ENCODE measurements at regions not wholly inside any gene's neighbourhood (a gene's known extent, or its start where the extent isn't known, plus 50 kb on each side); places are given as distances from the start of the nearest gene placed in this dataset.

- no peaks in the 10 kb centered on the region for H3K36me3 ChIP-seq (ENCODE audit: control insufficient read depth in 2 of 3, insufficient read depth in 3 of 3, low read length in 3 of 3)
- ChIA-PET CTCF (no interaction called here), POLR2A (no interaction called here)
- no peak for DNase-seq
- H3K27me3 ChIP-seq (ENCODE audit: control insufficient read depth in 2 of 2, insufficient read depth in 2 of 2, low read length in 2 of 2): no peaks in the 10 kb centered on the region
- H3K4me1 ChIP-seq (ENCODE audit: control insufficient read depth in 2 of 2, insufficient read depth in 2 of 2, low read length in 2 of 2): no peaks in the 10 kb centered on the region
- peaks cover 0 to 1% (median 0%) of the 10 kb centered on the region in 11 donors for H3K9me3 Mint-ChIP-seq
- no peak overlapping the region for H3K27ac Mint-ChIP-seq
- peaks cover 0 to 17% (median 11%) of the 10 kb centered on the region in 5 donors for H3K27me3 Mint-ChIP-seq
- H3K27ac ChIP-seq (ENCODE audit: low read depth, low read length): no peak overlapping the region
- no peak overlapping the region for H3K4me3 ChIP-seq (ENCODE audit: low read length)
- H3K4me3 Mint-ChIP-seq: no peak overlapping the region
- peak; percentile 18 for ATAC-seq
- H3K9me3 ChIP-seq (ENCODE audit: control insufficient read depth in 2 of 3, low read length in 3 of 3): no peaks in the 10 kb centered on the region
- H3K4me1 Mint-ChIP-seq: peaks cover 0 to 6% (median 0%) of the 10 kb centered on the region in 7 donors
- intact Hi-C loops (cut with micrococcal nuclease): no loop called here
- H3K36me3 Mint-ChIP-seq: no peaks in the 10 kb centered on the region
Measured at GRCh38 chr16:66169817-66170216, 196.7 kb upstream of the CDH5 start.

- ChIA-PET POLR2A (no interaction called here), CTCF (no interaction called here)
- Histone ChIP-seq H3K4me1 (ENCODE audit: control insufficient read depth in 2 of 2, insufficient read depth in 2 of 2, low read length in 2 of 2) (no peaks in the 10 kb centered on the region), H3K36me3 (ENCODE audit: control insufficient read depth in 2 of 3, insufficient read depth in 3 of 3, low read length in 3 of 3) (no peaks in the 10 kb centered on the region), H3K9me3 (ENCODE audit: control insufficient read depth in 2 of 3, low read length in 3 of 3) (no peaks in the 10 kb centered on the region), H3K27me3 (ENCODE audit: control insufficient read depth in 2 of 2, insufficient read depth in 2 of 2, low read length in 2 of 2) (no peaks in the 10 kb centered on the region), H3K27ac (ENCODE audit: low read depth, low read length) (no peak overlapping the region), H3K4me3 (ENCODE audit: low read length) (no peak overlapping the region)
- H3K4me3 Mint-ChIP-seq: no peak overlapping the region
- H3K9me3 Mint-ChIP-seq: peaks cover 0 to 1% (median 0%) of the 10 kb centered on the region in 11 donors
- peaks cover 0 to 6% (median 0%) of the 10 kb centered on the region in 7 donors for H3K4me1 Mint-ChIP-seq
- no peak overlapping the region for H3K27ac Mint-ChIP-seq
- intact Hi-C loops (cut with micrococcal nuclease): no loop called here
- ATAC-seq (no peak), DNase-seq (no peak)
- H3K36me3 Mint-ChIP-seq: no peaks in the 10 kb centered on the region
- H3K27me3 Mint-ChIP-seq: peaks cover 0 to 14% (median 7%) of the 10 kb centered on the region in 5 donors
Measured at GRCh38 chr16:66168777-66169176, 197.7 kb upstream of the CDH5 start.

GRCh38 chr16:66167564-66168291 is 198.8 kb upstream of the CDH5 start:
- H3K27me3 ChIP-seq (ENCODE audit: control insufficient read depth in 2 of 2, insufficient read depth in 2 of 2, low read length in 2 of 2): no peaks in the 10 kb centered on the region
- H3K27me3 Mint-ChIP-seq: peaks cover 0 to 12% (median 11%) of the 10 kb centered on the region in 5 donors
- H3K36me3 Mint-ChIP-seq: no peaks in the 10 kb centered on the region
- peaks cover 0 to 6% (median 0%) of the 10 kb centered on the region in 7 donors for H3K4me1 Mint-ChIP-seq
- no peak for ATAC-seq
- no peak for DNase-seq
- peak overlapping the region in 1 of 9 donors; percentile 12 for H3K27ac Mint-ChIP-seq
- H3K4me3 ChIP-seq (ENCODE audit: low read length): no peak overlapping the region
- no peaks in the 10 kb centered on the region for H3K9me3 ChIP-seq (ENCODE audit: control insufficient read depth in 2 of 3, low read length in 3 of 3)
- no peaks in the 10 kb centered on the region for H3K36me3 ChIP-seq (ENCODE audit: control insufficient read depth in 2 of 3, insufficient read depth in 3 of 3, low read length in 3 of 3)
- H3K9me3 Mint-ChIP-seq: peaks cover 0 to 1% (median 0%) of the 10 kb centered on the region in 11 donors
- intact Hi-C loops (cut with micrococcal nuclease): no loop called here
- no peak overlapping the region for H3K27ac ChIP-seq (ENCODE audit: low read depth, low read length)
- ChIA-PET POLR2A (no interaction called here), CTCF (no interaction called here)
- H3K4me3 Mint-ChIP-seq: no peak overlapping the region
- no peaks in the 10 kb centered on the region for H3K4me1 ChIP-seq (ENCODE audit: control insufficient read depth in 2 of 2, insufficient read depth in 2 of 2, low read length in 2 of 2)

GRCh38 chr16:66166490-66166889 is 200.0 kb upstream of the CDH5 start:
- Mint-ChIP-seq H3K9me3 (peaks cover 0 to 1% (median 0%) of the 10 kb centered on the region in 11 donors), H3K4me1 (peaks cover 0 to 6% (median 0%) of the 10 kb centered on the region in 7 donors), H3K36me3 (no peaks in the 10 kb centered on the region), H3K27ac (no peak overlapping the region), H3K27me3 (peaks cover 0 to 11% (median 9%) of the 10 kb centered on the region in 5 donors), H3K4me3 (no peak overlapping the region)
- DNase-seq (no peak), ATAC-seq (no peak)
- H3K27ac ChIP-seq (ENCODE audit: low read depth, low read length): no peak overlapping the region
- no peaks in the 10 kb centered on the region for H3K27me3 ChIP-seq (ENCODE audit: control insufficient read depth in 2 of 2, insufficient read depth in 2 of 2, low read length in 2 of 2)
- no peaks in the 10 kb centered on the region for H3K4me1 ChIP-seq (ENCODE audit: control insufficient read depth in 2 of 2, insufficient read depth in 2 of 2, low read length in 2 of 2)
- CTCF ChIA-PET: no interaction called here
- H3K36me3 ChIP-seq (ENCODE audit: control insufficient read depth in 2 of 3, insufficient read depth in 3 of 3, low read length in 3 of 3): no peaks in the 10 kb centered on the region
- H3K9me3 ChIP-seq (ENCODE audit: control insufficient read depth in 2 of 3, low read length in 3 of 3): no peaks in the 10 kb centered on the region
- POLR2A ChIA-PET: no interaction called here
- H3K4me3 ChIP-seq (ENCODE audit: low read length): no peak overlapping the region
- intact Hi-C loops (cut with micrococcal nuclease): no loop called here

- Mint-ChIP-seq H3K27ac (no peak overlapping the region), H3K4me1 (peaks cover 0 to 6% (median 0%) of the 10 kb centered on the region in 7 donors), H3K4me3 (no peak overlapping the region), H3K27me3 (peaks cover 0 to 12% (median 11%) of the 10 kb centered on the region in 5 donors), H3K9me3 (peaks cover 0 to 1% (median 0%) of the 10 kb centered on the region in 11 donors), H3K36me3 (no peaks in the 10 kb centered on the region)
- CTCF ChIA-PET: no interaction called here
- Histone ChIP-seq H3K27me3 (ENCODE audit: control insufficient read depth in 2 of 2, insufficient read depth in 2 of 2, low read length in 2 of 2) (no peaks in the 10 kb centered on the region), H3K4me1 (ENCODE audit: control insufficient read depth in 2 of 2, insufficient read depth in 2 of 2, low read length in 2 of 2) (no peaks in the 10 kb centered on the region), H3K36me3 (ENCODE audit: control insufficient read depth in 2 of 3, insufficient read depth in 3 of 3, low read length in 3 of 3) (no peaks in the 10 kb centered on the region), H3K4me3 (ENCODE audit: low read length) (no peak overlapping the region), H3K9me3 (ENCODE audit: control insufficient read depth in 2 of 3, low read length in 3 of 3) (no peaks in the 10 kb centered on the region), H3K27ac (ENCODE audit: low read depth, low read length) (no peak overlapping the region)
- ATAC-seq (no peak), DNase-seq (no peak)
- intact Hi-C loops (cut with micrococcal nuclease): no loop called here
- POLR2A ChIA-PET: no interaction called here
Measured at GRCh38 chr16:66165879-66166278, 200.6 kb upstream of the CDH5 start.

- Histone ChIP-seq H3K9me3 (ENCODE audit: control insufficient read depth in 2 of 3, low read length in 3 of 3) (no peaks in the 10 kb centered on the region), H3K36me3 (ENCODE audit: control insufficient read depth in 2 of 3, insufficient read depth in 3 of 3, low read length in 3 of 3) (no peaks in the 10 kb centered on the region), H3K27ac (ENCODE audit: low read depth, low read length) (no peak overlapping the region), H3K4me1 (ENCODE audit: control insufficient read depth in 2 of 2, insufficient read depth in 2 of 2, low read length in 2 of 2) (no peaks in the 10 kb centered on the region), H3K27me3 (ENCODE audit: control insufficient read depth in 2 of 2, insufficient read depth in 2 of 2, low read length in 2 of 2) (no peaks in the 10 kb centered on the region), H3K4me3 (ENCODE audit: low read length) (no peak overlapping the region)
- H3K27me3 Mint-ChIP-seq: peaks cover 0 to 17% (median 12%) of the 10 kb centered on the region in 5 donors
- peaks cover 0 to 1% (median 0%) of the 10 kb centered on the region in 11 donors for H3K9me3 Mint-ChIP-seq
- POLR2A ChIA-PET: no interaction called here
- ATAC-seq: no peak
- H3K36me3 Mint-ChIP-seq: no peaks in the 10 kb centered on the region
- H3K4me1 Mint-ChIP-seq: peaks cover 0 to 6% (median 0%) of the 10 kb centered on the region in 7 donors
- H3K4me3 Mint-ChIP-seq: no peak overlapping the region
- intact Hi-C loops (cut with micrococcal nuclease): no loop called here
- DNase-seq: no peak
- CTCF ChIA-PET: no interaction called here
- no peak overlapping the region for H3K27ac Mint-ChIP-seq
Measured at GRCh38 chr16:66164581-66165247, 201.8 kb upstream of the CDH5 start.

GRCh38 chr16:66162821-66163220 is 203.7 kb upstream of the CDH5 start:
- no peaks in the 10 kb centered on the region for H3K36me3 Mint-ChIP-seq
- H3K9me3 Mint-ChIP-seq: no peaks in the 10 kb centered on the region
- POLR2A ChIA-PET: no interaction called here
- ATAC-seq: no peak
- CTCF ChIA-PET: no interaction called here
- peaks cover 0 to 5% (median 0%) of the 10 kb centered on the region in 7 donors for H3K4me1 Mint-ChIP-seq
- no peak overlapping the region for H3K27ac Mint-ChIP-seq
- DNase-seq: no peak
- Histone ChIP-seq H3K36me3 (ENCODE audit: control insufficient read depth in 2 of 3, insufficient read depth in 3 of 3, low read length in 3 of 3) (no peaks in the 10 kb centered on the region), H3K9me3 (ENCODE audit: control insufficient read depth in 2 of 3, low read length in 3 of 3) (no peaks in the 10 kb centered on the region), H3K27me3 (ENCODE audit: control insufficient read depth in 2 of 2, insufficient read depth in 2 of 2, low read length in 2 of 2) (no peaks in the 10 kb centered on the region), H3K4me1 (ENCODE audit: control insufficient read depth in 2 of 2, insufficient read depth in 2 of 2, low read length in 2 of 2) (no peaks in the 10 kb centered on the region), H3K27ac (ENCODE audit: low read depth, low read length) (no peak overlapping the region), H3K4me3 (ENCODE audit: low read length) (no peak overlapping the region)
- intact Hi-C loops (cut with micrococcal nuclease): no loop called here
- peaks cover 0 to 18% (median 12%) of the 10 kb centered on the region in 5 donors for H3K27me3 Mint-ChIP-seq
- H3K4me3 Mint-ChIP-seq: no peak overlapping the region

Data from naive thymus-derived CD4-positive, alpha-beta T cell (primary cell).